DND-41 (cell line): ENCODE measurements at regions not wholly inside any gene's neighbourhood (a gene's known extent, or its start where the extent isn't known, plus 50 kb on each side); places are given as distances from the start of the nearest gene placed in this dataset.

Experiments
- ATAC-seq: fragments of 200-7000 bp; cut with Tn5 transposase; 3 replicates; pipeline ENCODE4 v1.9.1; 2021; ENCODE audit warnings: low read depth; ENCODE audit not compliant: insufficient read depth
- DNase-seq: peaks from one replicate; pipeline ENCODE4 v3.0.0-alpha.2; 2020
- H2AFZ ChIP-seq: 2 replicates; pipeline ENCODE4 v1.6.0; 2012; ENCODE audit warnings: low read depth, low read length
- H3K27ac ChIP-seq: 2 replicates; pipeline ENCODE4 v1.5.1; 2012; ENCODE audit warnings: low read length, inconsistent platforms
- H3K27me3 ChIP-seq: fragments of 200-600 bp; sonication (generic); 2 replicates; pipeline ENCODE4 v1.6.0; 2012; ENCODE audit warnings: low read length, mild to moderate bottlenecking, inconsistent platforms; ENCODE audit not compliant: insufficient read depth, poor library complexity
- H3K36me3 ChIP-seq: 2 replicates; pipeline ENCODE4 v1.5.1; 2012; ENCODE audit warnings: low read length, inconsistent platforms; ENCODE audit not compliant: insufficient read depth
- H3K4me1 ChIP-seq: 2 replicates; pipeline ENCODE4 v1.5.1; 2012; ENCODE audit warnings: mild to moderate bottlenecking, low read length; ENCODE audit not compliant: insufficient read depth
- H3K4me2 ChIP-seq: 2 replicates; pipeline ENCODE4 v1.6.0; 2012; ENCODE audit warnings: mild to moderate bottlenecking, moderate library complexity, low read length, inconsistent platforms; ENCODE audit not compliant: insufficient read depth
- H3K4me3 ChIP-seq, 2 experiments: fragments of 200-600 bp in 1 of 2; shearing (Covaris generic) in 1 of 2; 2 replicates each; pipeline ENCODE4 v1.5.1; 2012 to 2016; ENCODE audit warnings: inconsistent platforms in 2 of 2, low read length in 2 of 2, mild to moderate bottlenecking in 2 of 2, low read depth in 1 of 2, moderate library complexity in 1 of 2
- H3K79me2 ChIP-seq: 2 replicates; pipeline ENCODE4 v1.6.0; 2012; ENCODE audit warnings: low read length, inconsistent platforms; ENCODE audit not compliant: insufficient read depth
- H3K9ac ChIP-seq: 2 replicates; pipeline ENCODE4 v1.6.0; 2012; ENCODE audit warnings: low read depth, mild to moderate bottlenecking, inconsistent platforms, low read length, moderate library complexity
- H3K9me3 ChIP-seq: 2 replicates; pipeline ENCODE4 v1.5.1; 2012; ENCODE audit warnings: low read length, moderate library complexity, mild to moderate bottlenecking, inconsistent platforms; ENCODE audit not compliant: insufficient read depth, severe bottlenecking
- H4K20me1 ChIP-seq: 2 replicates; pipeline ENCODE4 v1.6.0; 2012; ENCODE audit warnings: low read length; ENCODE audit not compliant: insufficient read depth
- EZH2 ChIP-seq: IDR thresholded peaks from 3 replicates; pipeline ENCODE4 v1.6.1; 2012; ENCODE audit warnings: borderline replicate concordance, low read depth, mild to moderate bottlenecking, moderate library complexity, low read length, inconsistent platforms; ENCODE audit not compliant: severe bottlenecking
- TF ChIP-seq, protein P1 (sequence below): IDR thresholded peaks from 2 replicates; pipeline ENCODE4 v1.5.1; 2012; ENCODE audit warnings: borderline replicate concordance, low read length, moderate library complexity, mild to moderate bottlenecking; ENCODE audit not compliant: poor library complexity, severe bottlenecking; ENCODE audit errors: extremely low read depth

DNA sequence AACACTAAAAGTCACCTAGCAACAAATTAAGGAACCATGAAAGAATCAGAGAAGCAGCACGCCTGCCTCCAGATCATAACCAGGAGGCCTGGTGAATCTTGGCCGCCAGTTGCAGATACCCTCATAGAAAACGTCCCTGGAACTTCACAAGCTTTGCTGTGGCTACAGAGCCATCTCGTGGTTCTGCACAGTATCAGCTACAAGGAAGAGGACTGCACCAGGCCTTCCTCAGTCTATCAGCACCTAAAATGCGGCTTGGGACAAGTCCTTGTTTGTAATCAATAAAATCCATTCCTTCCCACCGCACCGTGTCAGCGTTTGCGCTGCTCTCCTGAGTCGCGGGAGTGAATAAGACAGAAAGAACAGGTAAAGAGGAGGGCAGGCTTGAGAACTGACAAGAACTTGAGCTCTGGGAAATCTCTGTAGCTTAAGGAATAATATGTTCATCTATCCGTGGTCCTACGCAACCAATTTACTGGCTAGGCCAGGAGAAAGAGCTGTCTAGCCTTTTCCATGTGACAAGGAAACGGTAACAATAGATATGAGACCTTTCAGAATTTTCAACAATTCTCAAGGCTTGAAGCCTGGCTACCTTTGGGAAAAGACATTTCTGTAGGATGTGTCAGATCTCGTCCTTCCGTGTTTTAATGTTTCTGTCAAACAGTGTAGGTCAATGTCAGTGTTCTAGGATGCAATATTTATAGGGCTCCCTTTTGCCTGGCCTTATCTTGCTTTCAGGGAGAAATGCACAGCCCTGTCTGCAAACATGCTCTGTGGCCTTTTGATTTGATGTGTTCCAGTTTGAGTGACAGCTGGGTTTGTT lies 128.5 kb upstream of the RAB12 start:
- DNase-seq = peak; percentile 7
- no peak for TF ChIP-seq EZH2
- TF ChIP-seq, protein P1, sequence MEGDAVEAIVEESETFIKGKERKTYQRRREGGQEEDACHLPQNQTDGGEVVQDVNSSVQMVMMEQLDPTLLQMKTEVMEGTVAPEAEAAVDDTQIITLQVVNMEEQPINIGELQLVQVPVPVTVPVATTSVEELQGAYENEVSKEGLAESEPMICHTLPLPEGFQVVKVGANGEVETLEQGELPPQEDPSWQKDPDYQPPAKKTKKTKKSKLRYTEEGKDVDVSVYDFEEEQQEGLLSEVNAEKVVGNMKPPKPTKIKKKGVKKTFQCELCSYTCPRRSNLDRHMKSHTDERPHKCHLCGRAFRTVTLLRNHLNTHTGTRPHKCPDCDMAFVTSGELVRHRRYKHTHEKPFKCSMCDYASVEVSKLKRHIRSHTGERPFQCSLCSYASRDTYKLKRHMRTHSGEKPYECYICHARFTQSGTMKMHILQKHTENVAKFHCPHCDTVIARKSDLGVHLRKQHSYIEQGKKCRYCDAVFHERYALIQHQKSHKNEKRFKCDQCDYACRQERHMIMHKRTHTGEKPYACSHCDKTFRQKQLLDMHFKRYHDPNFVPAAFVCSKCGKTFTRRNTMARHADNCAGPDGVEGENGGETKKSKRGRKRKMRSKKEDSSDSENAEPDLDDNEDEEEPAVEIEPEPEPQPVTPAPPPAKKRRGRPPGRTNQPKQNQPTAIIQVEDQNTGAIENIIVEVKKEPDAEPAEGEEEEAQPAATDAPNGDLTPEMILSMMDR = peak; percentile 46

DNA sequence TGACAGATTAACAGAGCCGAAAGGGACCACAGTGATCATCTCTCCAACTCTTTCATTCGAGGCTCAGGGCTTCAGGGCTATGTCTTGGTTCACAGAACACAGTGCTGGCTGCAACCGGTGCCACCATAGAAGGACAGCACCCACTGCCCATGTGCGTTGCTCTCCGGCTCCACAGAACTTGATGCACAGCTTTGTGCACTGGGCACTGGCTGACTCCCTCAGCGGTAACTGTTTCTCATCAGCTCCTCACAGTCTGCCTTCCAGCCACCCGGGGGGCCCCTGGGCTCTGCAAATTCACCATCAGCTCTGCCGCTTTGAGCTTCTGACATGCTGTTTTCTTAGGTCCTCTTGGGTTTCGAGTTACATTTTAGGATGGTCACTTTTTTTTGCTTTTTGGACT lies 124.3 kb upstream of the RAB12 start:
- Histone ChIP-seq H3K4me1 (no peaks in the 10 kb centered on the region), H3K36me3 (no peaks in the 10 kb centered on the region), H3K27me3 (no peaks in the 10 kb centered on the region), H3K79me2 (no peaks in the 10 kb centered on the region), H3K27ac (no peak overlapping the region), H2AFZ (no peak overlapping the region), H3K9me3 (no peaks in the 10 kb centered on the region), H3K4me3 (no peak overlapping the region), H4K20me1 (no peaks in the 10 kb centered on the region), H3K9ac (no peak overlapping the region), H3K4me2 (no peak overlapping the region)
- DNase-seq (no peak), ATAC-seq (no peak)
- TF ChIP-seq EZH2 = no peak
- TF ChIP-seq, protein P1 = no peak

More for the DNA sequence above, 128.5 kb upstream of the RAB12 start:
- no peaks in the 10 kb centered on the region for H3K9me3 ChIP-seq
- ATAC-seq = 0 out of 3 replicates have a peak, but pooled peaks have one; percentile 35
- no peak overlapping the region for H3K4me3 ChIP-seq
- no peak overlapping the region for H2AFZ ChIP-seq
- no peak overlapping the region for H3K27ac ChIP-seq
- H3K9ac ChIP-seq = no peak overlapping the region
- no peaks in the 10 kb centered on the region for H4K20me1 ChIP-seq
- no peak overlapping the region for H3K4me2 ChIP-seq
- no peaks in the 10 kb centered on the region for H3K36me3 ChIP-seq
- H3K79me2 ChIP-seq = no peaks in the 10 kb centered on the region
- no peaks in the 10 kb centered on the region for H3K4me1 ChIP-seq
- H3K27me3 ChIP-seq = no peaks in the 10 kb centered on the region

DNA sequence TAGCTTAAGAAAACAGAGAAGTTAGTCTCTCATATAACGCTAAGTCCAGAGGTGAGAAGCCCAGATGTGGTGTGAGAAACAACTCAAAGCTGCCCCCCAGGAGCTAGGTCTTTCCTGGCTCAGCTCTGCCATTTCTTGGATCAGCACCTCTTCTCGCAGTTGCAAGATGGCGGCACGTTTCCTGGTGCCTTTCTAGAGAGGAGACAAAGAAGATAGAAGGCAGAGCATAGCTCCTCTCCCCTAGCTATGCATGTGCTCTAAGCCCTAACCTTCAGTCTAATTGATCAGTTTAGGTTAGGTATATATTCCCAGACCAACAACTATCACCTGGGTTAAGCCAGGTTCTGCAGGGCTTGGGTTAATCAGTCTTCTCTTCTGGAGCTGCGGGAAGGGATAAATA lies 119.5 kb upstream of the RAB12 start:
- Histone ChIP-seq H3K9me3 (no peaks in the 10 kb centered on the region), H3K9ac (no peak overlapping the region), H3K4me2 (no peak overlapping the region), H2AFZ (no peak overlapping the region), H3K36me3 (no peaks in the 10 kb centered on the region), H3K4me1 (no peaks in the 10 kb centered on the region), H3K79me2 (no peaks in the 10 kb centered on the region), H3K27ac (no peak overlapping the region), H3K27me3 (no peaks in the 10 kb centered on the region), H4K20me1 (no peaks in the 10 kb centered on the region), H3K4me3 (no peak overlapping the region)
- ATAC-seq (no peak), DNase-seq (no peak)
- TF ChIP-seq, protein P1 = no peak
- no peak for TF ChIP-seq EZH2
